GM13976 (cell line): ENCODE measurements at regions not wholly inside any gene's neighbourhood (a gene's known extent, or its start where the extent isn't known, plus 50 kb on each side); places are given as distances from the start of the nearest gene placed in this dataset.

Source experiments
- DNase-seq: peaks from one replicate; pipeline ENCODE4 v3.0.0; 2012; ENCODE audit warnings: low spot score
- in situ Hi-C: fragments of 300-500 bp; cut with MboI; formaldehyde crosslinking; loops from one replicate; pipeline ENCODE4 v1.12.0; 2022; ENCODE audit warnings: low sequenced_read_pairs, mixed read lengths, inconsistent platforms; ENCODE audit not compliant: unreplicated experiment
- TF ChIP-seq, protein P1 (sequence below): IDR thresholded peaks from 2 replicates; pipeline ENCODE4 v1.5.1; 2012; ENCODE audit warnings: borderline replicate concordance, mild to moderate bottlenecking; ENCODE audit not compliant: insufficient read depth; ENCODE audit errors: extremely low read depth, missing control alignments, control extremely low read depth

DNA sequence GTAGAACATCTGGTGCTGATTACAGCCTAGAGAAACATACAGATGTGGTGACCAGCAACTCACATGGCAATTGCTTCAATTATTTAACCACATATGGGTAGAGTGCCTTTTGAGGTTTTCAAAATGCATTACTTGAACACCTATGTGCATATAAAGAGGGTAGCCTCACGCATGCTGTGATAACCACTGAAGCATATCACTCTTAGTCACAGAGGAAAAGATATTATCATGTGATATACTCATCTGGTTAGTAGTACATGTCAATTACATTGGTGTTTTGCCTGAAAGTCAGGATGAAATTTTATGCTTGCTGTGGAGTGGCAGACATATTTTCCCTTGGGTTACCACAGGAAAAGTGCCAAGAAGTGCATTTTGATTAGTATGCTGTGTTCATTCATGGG is 459.3 kb upstream of the AGTR1 start:
- TF ChIP-seq, protein P1, sequence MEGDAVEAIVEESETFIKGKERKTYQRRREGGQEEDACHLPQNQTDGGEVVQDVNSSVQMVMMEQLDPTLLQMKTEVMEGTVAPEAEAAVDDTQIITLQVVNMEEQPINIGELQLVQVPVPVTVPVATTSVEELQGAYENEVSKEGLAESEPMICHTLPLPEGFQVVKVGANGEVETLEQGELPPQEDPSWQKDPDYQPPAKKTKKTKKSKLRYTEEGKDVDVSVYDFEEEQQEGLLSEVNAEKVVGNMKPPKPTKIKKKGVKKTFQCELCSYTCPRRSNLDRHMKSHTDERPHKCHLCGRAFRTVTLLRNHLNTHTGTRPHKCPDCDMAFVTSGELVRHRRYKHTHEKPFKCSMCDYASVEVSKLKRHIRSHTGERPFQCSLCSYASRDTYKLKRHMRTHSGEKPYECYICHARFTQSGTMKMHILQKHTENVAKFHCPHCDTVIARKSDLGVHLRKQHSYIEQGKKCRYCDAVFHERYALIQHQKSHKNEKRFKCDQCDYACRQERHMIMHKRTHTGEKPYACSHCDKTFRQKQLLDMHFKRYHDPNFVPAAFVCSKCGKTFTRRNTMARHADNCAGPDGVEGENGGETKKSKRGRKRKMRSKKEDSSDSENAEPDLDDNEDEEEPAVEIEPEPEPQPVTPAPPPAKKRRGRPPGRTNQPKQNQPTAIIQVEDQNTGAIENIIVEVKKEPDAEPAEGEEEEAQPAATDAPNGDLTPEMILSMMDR = no peak
- DNase-seq = no peak
- in situ Hi-C loops = no loop called here

DNA sequence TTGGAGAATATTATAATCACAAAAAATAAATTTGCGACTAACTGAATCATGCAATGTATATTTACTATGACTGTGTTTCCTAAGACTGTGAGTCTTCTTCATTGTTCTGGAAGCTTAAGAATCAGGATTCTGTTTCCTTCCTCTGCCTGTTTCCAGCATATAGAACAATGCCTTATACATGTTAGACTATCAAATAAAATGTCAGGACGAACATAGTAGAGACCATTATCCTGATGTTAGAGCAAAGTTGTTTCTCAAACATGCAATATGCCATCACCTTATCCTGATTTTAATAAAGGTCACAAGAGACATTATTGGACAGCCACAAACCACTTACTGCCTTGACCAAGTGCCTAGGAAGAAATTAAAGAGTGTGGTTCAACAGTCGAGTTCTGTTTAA is 457.4 kb upstream of the AGTR1 start:
- TF ChIP-seq, protein P1 = no peak
- no peak for DNase-seq
- in situ Hi-C loops = no loop called here

- DNase-seq = no peak
- in situ Hi-C loops = no loop called here
- TF ChIP-seq, protein P1 = no peak
Observed at GRCh38 chr3:148243609-148244008, 454.1 kb upstream of the AGTR1 start.

DNA sequence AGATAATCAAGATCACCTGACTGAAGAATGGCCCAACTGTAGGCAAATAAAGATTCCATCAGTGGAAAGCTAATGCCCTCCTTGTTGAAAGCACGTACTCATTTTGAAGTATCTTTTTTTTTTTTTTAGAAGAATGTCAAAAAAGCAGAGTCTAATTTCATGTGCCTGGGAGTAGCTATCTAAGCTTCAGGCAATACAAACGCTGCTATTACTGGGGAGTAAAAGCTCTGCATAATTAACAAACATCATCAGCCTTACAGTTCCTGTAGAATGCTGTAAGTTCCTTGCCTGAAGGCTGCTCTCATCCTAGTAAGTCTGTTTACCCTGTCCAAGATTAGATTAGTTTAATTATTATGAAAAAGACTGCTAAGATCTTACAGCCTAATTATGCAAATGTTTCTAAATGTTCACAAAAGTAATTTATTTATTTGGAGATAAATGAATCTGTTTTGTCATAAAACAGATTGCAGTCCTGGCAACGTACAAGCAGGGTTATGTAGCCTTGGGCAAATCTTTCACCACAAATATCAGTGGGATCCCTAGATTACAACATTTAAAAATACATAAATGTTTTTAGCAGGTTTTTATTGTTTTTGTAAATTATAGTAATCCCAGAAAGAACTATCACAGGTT is 451.3 kb upstream of the AGTR1 start:
- no peak for DNase-seq
- TF ChIP-seq, protein P1 = no peak
- in situ Hi-C loops = no loop called here

DNA sequence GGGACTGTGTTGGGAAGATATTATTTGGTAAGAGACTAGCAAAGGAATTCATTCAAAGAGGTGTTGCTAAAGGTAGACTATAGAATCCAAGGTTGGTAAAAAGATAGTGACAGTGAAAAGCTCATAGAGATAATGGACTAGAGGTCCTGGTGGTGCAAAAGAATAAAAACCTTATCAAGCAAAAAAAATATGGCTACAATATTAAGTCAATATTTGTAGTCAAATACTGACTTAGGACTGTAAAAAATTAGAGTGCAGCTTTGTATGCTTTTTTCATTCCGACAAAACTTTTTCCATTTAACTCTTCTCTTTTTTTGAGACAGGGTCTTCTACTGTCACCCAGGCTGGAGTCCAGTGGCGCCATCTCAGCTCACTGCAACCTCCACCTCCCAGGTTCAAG is 444.0 kb upstream of the AGTR1 start:
- in situ Hi-C loops = no loop called here
- no peak for DNase-seq
- TF ChIP-seq, protein P1 = no peak

DNA sequence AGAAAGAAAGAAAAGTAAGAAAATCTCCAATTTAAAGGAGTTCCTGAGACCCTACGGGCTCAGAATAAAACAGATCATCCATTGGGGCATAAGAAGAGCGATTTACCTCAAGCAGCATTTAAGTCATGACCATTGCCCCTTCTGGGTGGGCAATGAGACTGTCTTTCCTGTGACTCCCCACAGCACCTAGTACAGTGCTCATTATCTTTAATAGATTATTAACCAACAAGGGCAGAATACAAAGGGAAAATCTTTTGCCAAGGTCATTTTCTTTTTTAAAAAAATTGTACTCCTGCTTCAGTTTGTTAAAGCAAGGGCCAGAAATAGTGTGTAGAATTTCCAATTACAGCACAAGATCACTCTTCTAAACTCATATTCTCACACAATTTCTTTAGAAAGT is 443.3 kb upstream of the AGTR1 start:
- DNase-seq = no peak
- in situ Hi-C loops = no loop called here
- TF ChIP-seq, protein P1 = no peak
